ENCODE measurements at regions not wholly inside any gene's neighbourhood (a gene's known extent, or its start where the extent isn't known, plus 50 kb on each side); places are given as distances from the start of the nearest gene placed in this dataset.

GRCh38 chr13:104592545-104593250, 1526.5 kb upstream of the SLC10A2 start:
- no peak overlapping the region for H3K4me3 Mint-ChIP-seq
- H3K9me3 Mint-ChIP-seq: no peaks in the 10 kb centered on the region
- H3K36me3 Mint-ChIP-seq (ENCODE audit: low read depth): no peaks in the 10 kb centered on the region
- peaks cover 4% of the 10 kb centered on the region for H3K27me3 Mint-ChIP-seq (ENCODE audit: low read depth)
- H3K4me1 Mint-ChIP-seq: peaks cover 16% of the 10 kb centered on the region
- TF ChIP-seq CTCF (IDR thresholded peaks at IDR 0.05; ENCODE audit: unreplicated experiment in 3 of 3): no peak
- H3K27ac Mint-ChIP-seq: peak overlapping the region in 1 of 3 experiments; percentile 10

- peaks cover 4% of the 10 kb centered on the region for H3K27me3 Mint-ChIP-seq (ENCODE audit: low read depth)
- H3K36me3 Mint-ChIP-seq (ENCODE audit: low read depth): no peaks in the 10 kb centered on the region
- peak overlapping the region in 2 of 3 experiments; percentile 13 to 46 for H3K27ac Mint-ChIP-seq
Measured at GRCh38 chr13:104592127-104592526, 1525.9 kb upstream of the SLC10A2 start.

GRCh38 chr13:104586051-104586746, 1520.0 kb upstream of the SLC10A2 start:
- H3K27me3 Mint-ChIP-seq (ENCODE audit: low read depth): no peaks in the 10 kb centered on the region
- H3K9me3 Mint-ChIP-seq: no peaks in the 10 kb centered on the region
- TF ChIP-seq CTCF (IDR thresholded peaks at IDR 0.05; ENCODE audit: unreplicated experiment in 3 of 3): no peak
- peaks cover 19% of the 10 kb centered on the region for H3K4me1 Mint-ChIP-seq
- H3K36me3 Mint-ChIP-seq (ENCODE audit: low read depth): no peaks in the 10 kb centered on the region
- H3K27ac Mint-ChIP-seq: peak overlapping the region; percentile 43 to 66 (median 50)
- peak overlapping the region; percentile 10 to 30 (median 25) for H3K4me3 Mint-ChIP-seq

More at GRCh38 chr13:104592127-104592526, 1525.9 kb upstream of the SLC10A2 start:
- H3K4me1 Mint-ChIP-seq: peaks cover 15% of the 10 kb centered on the region
- H3K9me3 Mint-ChIP-seq: no peaks in the 10 kb centered on the region
- no peak overlapping the region for H3K4me3 Mint-ChIP-seq
- no peak for TF ChIP-seq CTCF (IDR thresholded peaks at IDR 0.05; ENCODE audit: unreplicated experiment in 3 of 3)

GRCh38 chr13:104584481-104584880, 1518.3 kb upstream of the SLC10A2 start:
- no peaks in the 10 kb centered on the region for H3K9me3 Mint-ChIP-seq
- no peaks in the 10 kb centered on the region for H3K27me3 Mint-ChIP-seq (ENCODE audit: low read depth)
- H3K4me3 Mint-ChIP-seq: no peak overlapping the region
- peaks cover 19% of the 10 kb centered on the region for H3K4me1 Mint-ChIP-seq
- H3K27ac Mint-ChIP-seq: no peak overlapping the region
- TF ChIP-seq CTCF (IDR thresholded peaks at IDR 0.05; ENCODE audit: unreplicated experiment in 3 of 3): no peak
- H3K36me3 Mint-ChIP-seq (ENCODE audit: low read depth): no peaks in the 10 kb centered on the region

GRCh38 chr13:104580931-104581330, 1514.7 kb upstream of the SLC10A2 start:
- peaks cover 19% of the 10 kb centered on the region for H3K4me1 Mint-ChIP-seq
- no peak for TF ChIP-seq CTCF (IDR thresholded peaks at IDR 0.05; ENCODE audit: unreplicated experiment in 3 of 3)
- H3K9me3 Mint-ChIP-seq: no peaks in the 10 kb centered on the region
- H3K36me3 Mint-ChIP-seq (ENCODE audit: low read depth): no peaks in the 10 kb centered on the region
- H3K27me3 Mint-ChIP-seq (ENCODE audit: low read depth): no peaks in the 10 kb centered on the region
- no peak overlapping the region for H3K4me3 Mint-ChIP-seq
- H3K27ac Mint-ChIP-seq: no peak overlapping the region
